ENCODE measurements at regions not wholly inside any gene's neighbourhood (a gene's known extent, or its start where the extent isn't known, plus 50 kb on each side); places are given as distances from the start of the nearest gene placed in this dataset.

GRCh38 chr2:128622371-128622770 is 303.7 kb upstream of the HS6ST1 start:
- Histone ChIP-seq H3K27ac (ENCODE audit: low read depth, low read length) (no peak overlapping the region), H3K9me3 (ENCODE audit: low read length) (no peaks in the 10 kb centered on the region), H3K27me3 (ENCODE audit: insufficient read depth, low read length, poor library complexity, severe bottlenecking) (no peaks in the 10 kb centered on the region), H3K4me1 (ENCODE audit: insufficient read depth, low read length) (no peaks in the 10 kb centered on the region), H3K4me3 (ENCODE audit: low read length) (no peak overlapping the region), H3K36me3 (ENCODE audit: insufficient read depth, low read length) (no peaks in the 10 kb centered on the region)
- H3K36me3 Mint-ChIP-seq: no peaks in the 10 kb centered on the region
- POLR2A ChIA-PET: no interaction called here
- CTCF ChIA-PET: no interaction called here
- H3K27ac Mint-ChIP-seq: no peak overlapping the region
- peaks cover 0 to 2% (median 0%) of the 10 kb centered on the region in 5 donors for H3K9me3 Mint-ChIP-seq
- H3K4me1 Mint-ChIP-seq: no peaks in the 10 kb centered on the region
- no peak overlapping the region for H3K4me3 Mint-ChIP-seq
- no peak for DNase-seq
- peaks cover 0 to 6% of the 10 kb centered on the region in 2 donors for H3K27me3 Mint-ChIP-seq

- Histone ChIP-seq H3K36me3 (ENCODE audit: insufficient read depth, low read length) (no peaks in the 10 kb centered on the region), H3K27ac (ENCODE audit: low read depth, low read length) (no peak overlapping the region), H3K9me3 (ENCODE audit: low read length) (no peaks in the 10 kb centered on the region), H3K4me3 (ENCODE audit: low read length) (no peak overlapping the region), H3K27me3 (ENCODE audit: insufficient read depth, low read length, poor library complexity, severe bottlenecking) (no peaks in the 10 kb centered on the region), H3K4me1 (ENCODE audit: insufficient read depth, low read length) (no peaks in the 10 kb centered on the region)
- H3K4me3 Mint-ChIP-seq: no peak overlapping the region
- H3K27me3 Mint-ChIP-seq: peaks cover 0 to 6% of the 10 kb centered on the region in 2 donors
- ChIA-PET CTCF (no interaction called here), POLR2A (no interaction called here)
- no peaks in the 10 kb centered on the region for H3K4me1 Mint-ChIP-seq
- H3K9me3 Mint-ChIP-seq: peaks cover 0 to 2% (median 0%) of the 10 kb centered on the region in 5 donors
- H3K27ac Mint-ChIP-seq: no peak overlapping the region
- H3K36me3 Mint-ChIP-seq: no peaks in the 10 kb centered on the region
- DNase-seq: no peak
These were observed 304.4 kb upstream of the HS6ST1 start for GRCh38 chr2:128622955-128623620.

GRCh38 chr2:128623776-128624761 is 305.4 kb upstream of the HS6ST1 start:
- no peaks in the 10 kb centered on the region for H3K36me3 Mint-ChIP-seq
- Histone ChIP-seq H3K9me3 (ENCODE audit: low read length) (no peaks in the 10 kb centered on the region), H3K4me3 (ENCODE audit: low read length) (no peak overlapping the region), H3K27ac (ENCODE audit: low read depth, low read length) (no peak overlapping the region), H3K4me1 (ENCODE audit: insufficient read depth, low read length) (no peaks in the 10 kb centered on the region), H3K36me3 (ENCODE audit: insufficient read depth, low read length) (no peaks in the 10 kb centered on the region), H3K27me3 (ENCODE audit: insufficient read depth, low read length, poor library complexity, severe bottlenecking) (no peaks in the 10 kb centered on the region)
- CTCF ChIA-PET: no interaction called here
- DNase-seq: no peak
- no peak overlapping the region for H3K4me3 Mint-ChIP-seq
- H3K27ac Mint-ChIP-seq: no peak overlapping the region
- H3K27me3 Mint-ChIP-seq: peaks cover 0 to 5% of the 10 kb centered on the region in 2 donors
- no peaks in the 10 kb centered on the region for H3K4me1 Mint-ChIP-seq
- peaks cover 0 to 2% (median 0%) of the 10 kb centered on the region in 5 donors for H3K9me3 Mint-ChIP-seq
- POLR2A ChIA-PET: no interaction called here

- Mint-ChIP-seq H3K27ac (no peak overlapping the region), H3K9me3 (peaks cover 0 to 2% (median 0%) of the 10 kb centered on the region in 5 donors), H3K4me1 (no peaks in the 10 kb centered on the region), H3K36me3 (no peaks in the 10 kb centered on the region), H3K4me3 (no peak overlapping the region), H3K27me3 (peaks cover 0 to 5% of the 10 kb centered on the region in 2 donors)
- Histone ChIP-seq H3K4me3 (ENCODE audit: low read length) (no peak overlapping the region), H3K9me3 (ENCODE audit: low read length) (no peaks in the 10 kb centered on the region), H3K27ac (ENCODE audit: low read depth, low read length) (no peak overlapping the region), H3K4me1 (ENCODE audit: insufficient read depth, low read length) (no peaks in the 10 kb centered on the region), H3K27me3 (ENCODE audit: insufficient read depth, low read length, poor library complexity, severe bottlenecking) (no peaks in the 10 kb centered on the region), H3K36me3 (ENCODE audit: insufficient read depth, low read length) (no peaks in the 10 kb centered on the region)
- CTCF ChIA-PET: no interaction called here
- no peak for DNase-seq
- POLR2A ChIA-PET: no interaction called here
These were observed 306.3 kb upstream of the HS6ST1 start for GRCh38 chr2:128624956-128625355.

- H3K36me3 ChIP-seq (ENCODE audit: insufficient read depth, low read length): no peaks in the 10 kb centered on the region
- POLR2A ChIA-PET: no interaction called here
- H3K9me3 ChIP-seq (ENCODE audit: low read length): no peaks in the 10 kb centered on the region
- Mint-ChIP-seq H3K4me1 (no peaks in the 10 kb centered on the region), H3K4me3 (no peak overlapping the region), H3K36me3 (no peaks in the 10 kb centered on the region), H3K27me3 (peaks cover 0 to 5% of the 10 kb centered on the region in 2 donors), H3K9me3 (peaks cover 0 to 2% (median 0%) of the 10 kb centered on the region in 5 donors), H3K27ac (no peak overlapping the region)
- no peaks in the 10 kb centered on the region for H3K4me1 ChIP-seq (ENCODE audit: insufficient read depth, low read length)
- no peak overlapping the region for H3K4me3 ChIP-seq (ENCODE audit: low read length)
- H3K27me3 ChIP-seq (ENCODE audit: insufficient read depth, low read length, poor library complexity, severe bottlenecking): no peaks in the 10 kb centered on the region
- CTCF ChIA-PET: no interaction called here
- H3K27ac ChIP-seq (ENCODE audit: low read depth, low read length): no peak overlapping the region
- no peak for DNase-seq
These were observed 306.8 kb upstream of the HS6ST1 start for GRCh38 chr2:128625421-128625820.

GRCh38 chr2:128625963-128626759 is 307.5 kb upstream of the HS6ST1 start:
- peaks cover 0 to 2% (median 0%) of the 10 kb centered on the region in 5 donors for H3K9me3 Mint-ChIP-seq
- CTCF ChIA-PET: no interaction called here
- Histone ChIP-seq H3K9me3 (ENCODE audit: low read length) (no peaks in the 10 kb centered on the region), H3K4me1 (ENCODE audit: insufficient read depth, low read length) (no peaks in the 10 kb centered on the region), H3K4me3 (ENCODE audit: low read length) (no peak overlapping the region), H3K36me3 (ENCODE audit: insufficient read depth, low read length) (no peaks in the 10 kb centered on the region), H3K27me3 (ENCODE audit: insufficient read depth, low read length, poor library complexity, severe bottlenecking) (no peaks in the 10 kb centered on the region), H3K27ac (ENCODE audit: low read depth, low read length) (no peak overlapping the region)
- no peak for DNase-seq
- no peak overlapping the region for H3K27ac Mint-ChIP-seq
- H3K4me3 Mint-ChIP-seq: no peak overlapping the region
- H3K27me3 Mint-ChIP-seq: peaks cover 0 to 3% of the 10 kb centered on the region in 2 donors
- H3K36me3 Mint-ChIP-seq: no peaks in the 10 kb centered on the region
- POLR2A ChIA-PET: no interaction called here
- H3K4me1 Mint-ChIP-seq: no peaks in the 10 kb centered on the region

- Mint-ChIP-seq H3K4me3 (no peak overlapping the region), H3K9me3 (peaks cover 0 to 2% (median 0%) of the 10 kb centered on the region in 5 donors), H3K36me3 (no peaks in the 10 kb centered on the region), H3K4me1 (no peaks in the 10 kb centered on the region), H3K27ac (no peak overlapping the region), H3K27me3 (peaks cover 0 to 2% of the 10 kb centered on the region in 2 donors)
- Histone ChIP-seq H3K9me3 (ENCODE audit: low read length) (no peaks in the 10 kb centered on the region), H3K27me3 (ENCODE audit: insufficient read depth, low read length, poor library complexity, severe bottlenecking) (no peaks in the 10 kb centered on the region), H3K4me3 (ENCODE audit: low read length) (no peak overlapping the region), H3K4me1 (ENCODE audit: insufficient read depth, low read length) (no peaks in the 10 kb centered on the region), H3K27ac (ENCODE audit: low read depth, low read length) (no peak overlapping the region), H3K36me3 (ENCODE audit: insufficient read depth, low read length) (no peaks in the 10 kb centered on the region)
- no peak for DNase-seq
- POLR2A ChIA-PET: no interaction called here
- CTCF ChIA-PET: no interaction called here
These were observed 308.3 kb upstream of the HS6ST1 start for GRCh38 chr2:128626760-128627511.
